ENCODE measurements at regions not wholly inside any gene's neighbourhood (a gene's known extent, or its start where the extent isn't known, plus 50 kb on each side); places are given as distances from the start of the nearest gene placed in this dataset.

DNA sequence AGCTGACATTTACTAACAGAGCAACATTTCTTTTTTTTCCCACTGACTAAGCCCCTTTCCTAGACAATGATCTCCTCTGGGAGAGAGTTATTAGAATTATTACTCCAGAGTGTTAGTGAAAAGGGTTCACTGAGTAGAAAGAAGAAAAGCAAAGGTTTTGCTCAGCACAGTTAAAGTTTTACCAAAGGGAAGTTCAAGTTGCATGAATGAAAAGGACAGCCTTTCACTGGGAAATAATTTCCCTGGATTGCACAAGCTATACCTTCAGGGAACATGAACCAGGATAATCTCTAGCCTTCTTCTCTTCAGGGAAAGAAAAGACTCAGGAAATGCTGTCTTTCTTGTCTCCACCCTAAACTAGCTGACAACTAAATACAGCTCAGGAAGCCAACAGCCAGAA, 71.4 kb upstream of the ESRRG start:
- DNase-seq, result no peak

DNA sequence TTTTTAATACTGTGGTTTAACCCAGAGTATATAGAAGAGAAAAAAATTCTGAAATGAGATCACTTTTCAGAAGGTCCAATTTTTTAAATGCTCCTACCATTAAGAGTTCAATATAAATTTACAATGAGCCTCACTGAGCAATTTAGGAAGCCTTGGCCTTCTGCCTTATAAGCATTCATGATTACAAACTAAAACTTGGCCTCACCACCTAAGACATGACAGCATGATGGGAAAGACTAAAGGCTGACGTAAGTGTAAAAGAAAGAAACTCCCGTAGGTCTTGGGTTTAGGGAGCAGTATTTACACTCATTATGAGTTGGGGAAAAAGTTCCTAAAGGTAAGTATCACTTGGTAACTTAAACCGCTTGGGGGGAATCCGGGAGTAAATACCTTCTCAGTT, 70.7 kb upstream of the ESRRG start:
- DNase-seq, result no peak

DNA sequence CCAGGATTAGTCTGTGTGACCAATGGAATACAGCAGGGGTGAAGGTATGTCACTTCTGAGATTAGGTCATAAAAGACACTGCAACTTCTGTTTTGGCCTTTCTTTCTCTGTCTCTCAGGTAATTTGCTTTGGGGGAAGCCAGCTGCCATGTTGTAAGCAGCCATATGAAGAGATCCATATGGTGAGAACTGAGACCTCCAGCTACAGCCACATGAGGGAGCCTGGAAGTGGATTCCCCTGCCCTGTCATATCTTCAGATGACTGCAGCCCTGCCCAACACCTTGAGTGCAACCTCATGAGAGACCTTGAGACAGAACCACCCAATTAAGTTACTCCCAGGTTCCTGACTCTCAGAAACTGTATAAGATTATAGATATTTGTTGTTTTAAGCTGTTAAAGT, 70.1 kb upstream of the ESRRG start:
- no peak for DNase-seq

DNA sequence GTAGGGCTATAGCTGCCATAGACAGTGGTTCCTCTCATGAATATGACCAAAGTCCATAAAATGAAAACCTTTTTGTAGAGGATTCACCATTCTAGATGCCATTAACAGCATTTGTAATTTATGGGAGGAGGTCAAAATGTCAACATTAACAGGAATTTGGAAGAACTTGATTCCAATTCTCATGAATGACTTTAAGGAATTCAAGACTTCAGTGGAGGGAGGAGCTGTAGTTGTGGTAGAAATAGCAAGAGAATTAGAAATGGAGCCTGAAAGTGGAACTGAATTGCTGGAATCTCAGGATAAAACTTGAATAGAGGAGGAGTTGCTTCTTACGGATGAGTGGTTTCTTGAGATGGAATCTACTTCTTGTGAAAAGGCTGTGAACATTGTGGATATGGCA, 65.4 kb upstream of the ESRRG start:
- DNase-seq, result no peak

DNA sequence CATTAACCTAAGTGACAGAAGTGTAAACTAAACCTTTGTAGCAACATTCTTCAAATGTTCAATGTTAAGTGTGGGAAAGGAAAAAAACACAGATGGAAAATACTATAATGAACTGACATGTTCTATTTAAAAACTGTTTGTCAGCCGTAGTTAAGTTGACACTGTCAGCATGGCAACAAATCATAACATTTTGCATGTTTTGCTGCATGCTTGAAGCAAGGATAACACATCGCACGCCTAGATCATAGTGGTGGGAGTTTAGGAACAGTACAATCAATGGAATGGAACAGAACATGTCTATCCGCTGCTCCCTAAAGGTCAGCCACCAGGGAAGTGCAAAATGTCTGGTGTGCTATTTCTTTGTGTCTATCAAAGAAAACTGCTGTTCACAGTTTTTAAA, 62.5 kb upstream of the ESRRG start:
- DNase-seq, result no peak

DNA sequence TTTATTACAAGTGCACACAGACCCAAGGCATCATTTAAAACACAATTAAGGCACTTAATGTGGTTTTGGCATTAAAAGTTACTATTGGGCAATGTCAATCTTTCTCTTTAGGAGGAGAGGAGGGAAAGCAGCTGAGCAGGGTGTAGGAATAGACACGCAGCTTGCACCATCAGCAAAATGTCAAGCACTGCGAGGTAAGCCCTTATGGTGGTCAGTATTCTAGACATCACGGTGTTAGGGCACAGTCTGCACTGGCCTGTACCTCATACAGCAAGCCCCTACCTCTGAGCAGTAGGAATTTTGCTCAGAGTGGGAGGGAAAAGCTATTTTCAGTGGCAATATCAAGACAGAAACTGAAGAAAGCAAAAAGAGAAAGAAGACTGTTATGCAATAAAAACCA, 62.0 kb upstream of the ESRRG start:
- no peak for DNase-seq

DNA sequence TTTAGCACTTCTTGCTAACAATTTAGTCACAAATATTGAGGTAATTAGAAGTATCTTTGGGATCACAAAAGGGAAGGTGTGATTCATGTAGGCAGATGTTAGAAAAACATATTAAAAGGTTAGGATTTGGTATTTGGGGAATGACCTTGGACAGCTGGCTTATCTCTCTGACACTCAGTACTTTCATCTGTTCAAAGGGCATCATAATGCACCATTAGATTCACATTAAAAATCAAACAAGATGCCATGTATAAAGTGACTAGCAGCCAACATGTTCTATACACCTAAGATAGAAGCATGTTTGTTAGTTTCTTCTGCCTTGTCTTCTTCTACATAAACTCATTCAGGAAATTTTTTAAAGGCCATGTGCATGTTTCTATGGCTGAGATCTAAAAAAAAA, 56.5 kb upstream of the ESRRG start:
- no peak for DNase-seq

DNA sequence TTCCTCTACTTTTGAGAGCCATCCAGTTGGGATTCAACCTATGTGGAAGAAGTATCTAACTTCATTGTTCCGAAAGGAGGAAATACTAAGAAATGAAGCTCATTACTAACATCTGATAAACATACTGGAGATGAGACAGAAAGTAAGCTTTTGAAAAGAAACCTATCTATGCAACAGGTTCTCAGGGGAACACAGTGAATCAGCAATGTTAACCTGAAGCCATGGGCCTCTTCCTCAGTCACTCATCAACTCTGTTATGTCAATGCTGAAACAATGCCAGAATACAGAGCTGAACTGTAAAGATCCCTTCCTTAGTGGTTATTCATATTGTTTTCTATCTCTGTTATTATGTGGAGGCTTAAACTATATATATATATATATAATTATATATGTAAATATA, 55.5 kb upstream of the ESRRG start:
- no peak for DNase-seq

DNA sequence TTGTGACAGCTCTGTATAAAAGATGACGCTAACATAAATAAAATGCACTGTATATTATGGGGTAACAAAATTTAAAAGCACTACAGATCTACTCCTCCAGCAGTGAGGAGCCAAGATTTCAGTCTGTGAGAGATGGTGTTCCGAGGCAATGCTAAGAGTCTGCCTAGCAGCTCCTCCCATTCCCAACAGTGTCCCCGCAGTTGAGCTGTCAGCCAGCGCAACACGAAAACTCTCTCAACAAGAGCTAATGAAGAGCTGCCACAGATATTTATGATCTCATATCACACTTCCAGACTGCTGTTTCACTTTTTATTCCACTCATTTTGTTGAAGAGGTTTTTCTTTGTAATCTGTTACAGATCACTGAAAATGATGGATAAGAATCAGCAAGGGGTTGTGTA, 53.9 kb upstream of the ESRRG start:
- DNase-seq, result no peak
